ENCODE measurements at regions not wholly inside any gene's neighbourhood (a gene's known extent, or its start where the extent isn't known, plus 50 kb on each side); places are given as distances from the start of the nearest gene placed in this dataset.

GRCh38 chr14:51400139-51400538 is 160.1 kb downstream of the TMX1 start:
- DNase-seq, result no peak

- DNase-seq, result peak; percentile 41
These were observed 161.2 kb downstream of the TMX1 start for GRCh38 chr14:51401272-51401671.

- no peak for DNase-seq
These were observed 161.7 kb downstream of the TMX1 start for GRCh38 chr14:51401756-51402155.

GRCh38 chr14:51410897-51411296 is 170.8 kb downstream of the TMX1 start:
- DNase-seq, result no peak

- DNase-seq, result no peak
These were observed 179.6 kb downstream of the TMX1 start for GRCh38 chr14:51419685-51420084.

GRCh38 chr14:51422704-51423103 is 182.7 kb downstream of the TMX1 start:
- no peak for DNase-seq

GRCh38 chr14:51424041-51424440 is 184.0 kb downstream of the TMX1 start:
- DNase-seq, result no peak

- no peak for DNase-seq
These were observed 184.7 kb downstream of the TMX1 start for GRCh38 chr14:51424561-51425251.

- DNase-seq, result no peak
These were observed 188.9 kb downstream of the TMX1 start for GRCh38 chr14:51428981-51429380.

- no peak for DNase-seq
These were observed 190.0 kb downstream of the TMX1 start for GRCh38 chr14:51430079-51430478.

- DNase-seq, result peak; percentile 3
These were observed 190.6 kb downstream of the TMX1 start for GRCh38 chr14:51430633-51431032.

GRCh38 chr14:51431033-51431709 is 191.1 kb downstream of the TMX1 start:
- no peak for DNase-seq

- DNase-seq, result no peak
These were observed 191.7 kb downstream of the TMX1 start for GRCh38 chr14:51431741-51432140.

GRCh38 chr14:51432302-51432948 is 192.4 kb downstream of the TMX1 start:
- no peak for DNase-seq

- no peak for DNase-seq
These were observed 196.6 kb downstream of the TMX1 start for GRCh38 chr14:51436630-51437029.

GRCh38 chr14:51439896-51440295 is 199.8 kb downstream of the TMX1 start:
- DNase-seq, result no peak

GRCh38 chr14:51441001-51441400 is 201.0 kb downstream of the TMX1 start:
- DNase-seq, result no peak

GRCh38 chr14:51442513-51443175 is 202.6 kb downstream of the TMX1 start:
- no peak for DNase-seq

- no peak for DNase-seq
These were observed 203.4 kb downstream of the TMX1 start for GRCh38 chr14:51443195-51444018.

- no peak for DNase-seq
These were observed 204.4 kb downstream of the TMX1 start for GRCh38 chr14:51444353-51445000.

- DNase-seq, result no peak
These were observed 204.9 kb downstream of the TMX1 start for GRCh38 chr14:51445001-51445390.

- DNase-seq, result no peak
These were observed 204.9 kb upstream of the FRMD6 start for GRCh38 chr14:51446771-51447170.
